Lower lobe of right lung (tissue), 2 donors: ENCODE measurements at regions not wholly inside any gene's neighbourhood (a gene's known extent, or its start where the extent isn't known, plus 50 kb on each side); places are given as distances from the start of the nearest gene placed in this dataset.
"Not testable (repeated sequence)": the region's sequence is repeated elsewhere in the genome, so short reads cannot be mapped to it uniquely, and the experiment has no call there.

Experiments used
- ATAC-seq, 2 donors: fragments of 200-7000 bp; cut with Tn5 transposase; one replicate each; pipeline ENCODE4 v1.9.1; 2020 to 2022; ENCODE audit warnings: mild to moderate bottlenecking in 2 of 2, moderate library complexity in 2 of 2
- DNase-seq: peaks from one replicate; pipeline ENCODE4 v3.0.0-alpha.2; 2020
- H3K27ac ChIP-seq: fragments of 200-600 bp; one replicate; pipeline ENCODE4 v1.8.0; 2022
- H3K27me3 ChIP-seq: fragments of 200-600 bp; one replicate; pipeline ENCODE4 v1.8.0; 2022; ENCODE audit warnings: low read depth
- H3K36me3 ChIP-seq: fragments of 200-600 bp; one replicate; pipeline ENCODE4 v1.8.0; 2022; ENCODE audit warnings: mild to moderate bottlenecking
- H3K4me1 ChIP-seq: fragments of 200-600 bp; one replicate; pipeline ENCODE4 v1.8.0; 2022
- H3K4me3 ChIP-seq: fragments of 200-600 bp; one replicate; pipeline ENCODE4 v1.8.0; 2022; ENCODE audit warnings: mild to moderate bottlenecking
- H3K9me3 ChIP-seq: fragments of 200-600 bp; one replicate; pipeline ENCODE4 v1.8.0; 2022
- CTCF ChIP-seq: fragments of 200-600 bp; IDR thresholded peaks from one replicate; pipeline ENCODE4 v1.8.0; 2022; ENCODE audit warnings: antibody characterized with exemption, mild to moderate bottlenecking
- intact Hi-C: fragments of 100-400 bp; cut with DNase I; formaldehyde crosslinking; loops from one replicate; pipeline ENCODE4 v1.11.0; 2022
- donor health status: DM: no; HTN: yes; CAD: no; lungs with severe emphysema.

- intact Hi-C loops: no loop called here
- peak overlapping the region; percentile 17 for H3K4me3 ChIP-seq
- H3K36me3 ChIP-seq: no peaks in the 10 kb centered on the region
- ATAC-seq (no peak), DNase-seq (no peak)
- TF ChIP-seq CTCF: no peak
- H3K27me3 ChIP-seq: peaks cover 16% of the 10 kb centered on the region
- H3K27ac ChIP-seq: no peak overlapping the region
- H3K9me3 ChIP-seq: peaks cover 4% of the 10 kb centered on the region
- no peaks in the 10 kb centered on the region for H3K4me1 ChIP-seq
These were observed 75.7 kb upstream of the ZNF91 start for GRCh38 chr19:23470873-23471545.

GRCh38 chr19:23464349-23464748 is 69.1 kb upstream of the ZNF91 start:
- intact Hi-C loops, H3K27ac ChIP-seq, H3K9me3 ChIP-seq, H3K27me3 ChIP-seq, H3K4me3 ChIP-seq, H3K36me3 ChIP-seq, H3K4me1 ChIP-seq, DNase-seq, ATAC-seq: not testable (repeated sequence)

- Histone ChIP-seq H3K36me3 (no peaks in the 10 kb centered on the region), H3K27ac (no peak overlapping the region), H3K9me3 (no peaks in the 10 kb centered on the region), H3K4me3 (no peak overlapping the region), H3K4me1 (no peaks in the 10 kb centered on the region), H3K27me3 (no peaks in the 10 kb centered on the region)
- DNase-seq (no peak), ATAC-seq (no peak)
- intact Hi-C loops: no loop called here
- no peak for TF ChIP-seq CTCF
These were observed 65.8 kb upstream of the ZNF91 start for GRCh38 chr19:23461120-23461519.

GRCh38 chr19:23460656-23461055 is 65.4 kb upstream of the ZNF91 start:
- H3K36me3 ChIP-seq: no peaks in the 10 kb centered on the region
- H3K9me3 ChIP-seq: no peaks in the 10 kb centered on the region
- DNase-seq: no peak
- ATAC-seq: no peak
- H3K4me1 ChIP-seq: no peaks in the 10 kb centered on the region
- no peaks in the 10 kb centered on the region for H3K27me3 ChIP-seq
- intact Hi-C loops: no loop called here
- H3K27ac ChIP-seq: no peak overlapping the region
- TF ChIP-seq CTCF: no peak
- H3K4me3 ChIP-seq: no peak overlapping the region
